Stimulated activated CD8-positive, alpha-beta memory T cell treated with anti-CD3 and anti-CD28 coated beads, Interleukin-15, amount 100 ng/mL, for 48 hours (primary cell): ENCODE measurements at regions not wholly inside any gene's neighbourhood (a gene's known extent, or its start where the extent isn't known, plus 50 kb on each side); places are given as distances from the start of the nearest gene placed in this dataset.
"Not testable (repeated sequence)": the region's sequence is repeated elsewhere in the genome, so short reads cannot be mapped to it uniquely, and the experiment has no call there.

ENCODE experiments used
- DNase-seq, 2 donors: peaks; one replicate each; pipeline ENCODE4 v3.0.0-alpha.2; 2020; ENCODE audit warnings: low read depth in 2 of 2

DNA sequence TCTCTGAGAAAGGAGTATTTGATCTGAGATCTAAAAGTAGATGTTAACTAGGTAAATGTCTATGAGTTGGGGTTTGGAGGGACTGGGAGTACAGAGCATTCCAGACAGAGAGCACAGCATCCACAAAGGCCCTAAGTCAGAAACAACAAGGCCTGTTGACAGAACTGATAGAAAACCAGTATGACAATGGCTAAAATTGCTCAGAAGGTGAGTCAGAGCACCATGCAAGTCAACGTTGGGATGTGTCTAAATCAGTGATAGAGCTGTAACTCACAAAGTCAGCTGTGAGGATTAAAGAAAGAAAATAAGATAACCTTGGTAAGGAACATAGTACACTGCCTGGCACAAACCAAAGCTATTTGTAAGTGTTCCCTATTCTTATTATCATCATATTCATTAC is 124.0 kb downstream of the CETN3 start:
- no peak for DNase-seq

DNA sequence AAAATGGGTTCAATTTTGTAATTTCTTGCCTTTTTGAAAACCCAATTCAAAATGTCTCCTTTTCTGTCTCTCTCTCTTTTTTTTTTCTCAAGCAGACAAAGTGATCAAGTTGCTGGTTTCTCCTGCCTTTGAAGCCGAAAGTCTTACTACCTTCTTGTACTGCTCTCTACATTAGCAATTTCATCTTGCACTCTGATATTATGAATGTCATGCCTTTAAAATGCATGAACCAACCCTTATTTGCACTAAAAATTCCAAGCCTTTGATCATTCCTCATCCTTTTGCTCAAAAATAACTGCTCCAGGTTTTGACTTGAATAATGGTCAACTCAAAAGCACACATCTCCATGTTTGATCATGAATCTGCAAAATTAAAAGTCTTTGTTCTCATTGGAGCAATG is 125.2 kb downstream of the CETN3 start:
- DNase-seq: no peak

DNA sequence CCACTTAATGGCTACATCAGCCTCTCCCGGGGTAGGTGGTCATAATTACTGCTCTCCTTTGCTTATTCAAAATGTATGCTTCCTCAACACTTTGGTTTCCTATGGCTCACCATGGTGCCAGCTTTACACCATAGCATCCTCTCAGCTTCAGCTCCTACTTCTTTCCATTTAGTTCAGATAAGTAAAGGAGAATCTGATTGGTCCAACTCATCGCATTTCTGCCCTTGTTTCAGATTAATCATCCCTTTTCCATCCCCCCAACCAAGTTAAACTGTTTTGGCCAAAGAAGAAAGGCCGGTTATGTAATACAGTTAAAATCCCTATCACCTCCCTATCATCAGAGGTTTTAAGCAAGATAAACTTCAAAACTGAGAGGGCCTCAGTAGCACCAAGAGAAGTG is 130.5 kb downstream of the CETN3 start:
- no peak for DNase-seq

DNA sequence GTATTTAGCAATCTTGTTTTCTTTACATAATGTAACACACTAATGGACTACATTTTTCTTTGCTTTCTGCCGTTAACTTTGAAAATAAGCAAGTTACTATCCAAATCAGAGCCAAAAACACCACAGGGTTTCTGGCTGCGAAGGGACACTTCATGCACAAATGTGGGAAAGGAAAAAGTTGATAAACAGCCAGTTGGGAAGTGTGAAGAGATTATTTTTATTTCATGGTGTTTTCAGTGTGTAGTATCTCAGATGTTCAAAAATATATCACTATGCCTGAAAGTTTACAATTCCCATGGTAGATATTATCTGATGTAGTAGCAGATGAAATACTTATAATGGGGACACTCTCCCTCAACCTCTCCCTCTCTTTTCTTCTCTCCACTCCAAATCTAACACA is 135.3 kb downstream of the CETN3 start:
- DNase-seq: no peak

DNA sequence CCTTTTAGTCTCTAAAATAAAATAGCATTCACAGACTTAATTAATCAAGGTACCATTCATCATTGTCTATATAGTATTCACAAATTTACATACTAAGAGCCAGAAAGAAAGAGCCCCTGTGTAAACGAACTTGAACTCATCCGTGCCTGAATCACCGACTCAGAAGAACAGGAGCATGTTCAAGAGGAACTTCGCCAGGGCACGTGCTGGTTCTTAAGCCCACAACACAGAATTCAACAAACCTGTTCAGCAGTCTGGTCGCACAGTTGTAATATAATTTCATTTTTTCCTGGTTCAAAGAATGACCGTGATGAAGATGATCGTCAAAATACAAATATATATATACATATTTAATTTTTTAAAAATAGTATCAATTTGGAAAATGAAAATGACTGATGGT is 141.9 kb downstream of the CETN3 start:
- DNase-seq: no peak

DNA sequence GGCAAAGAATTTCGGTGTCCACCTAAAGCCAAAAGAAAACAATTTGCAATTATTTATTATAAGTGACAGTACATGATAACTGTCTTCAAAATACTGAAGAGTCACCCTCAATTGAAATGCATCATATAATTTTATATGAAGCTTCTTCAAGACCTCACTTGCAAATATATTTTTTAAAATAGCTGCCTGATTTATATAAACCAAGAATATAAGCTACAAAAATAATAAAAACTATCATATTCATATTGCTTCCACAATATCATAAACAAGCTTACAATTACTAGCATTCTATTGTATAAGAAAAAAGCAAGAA is 144.1 kb downstream of the CETN3 start:
- DNase-seq: no peak

DNA sequence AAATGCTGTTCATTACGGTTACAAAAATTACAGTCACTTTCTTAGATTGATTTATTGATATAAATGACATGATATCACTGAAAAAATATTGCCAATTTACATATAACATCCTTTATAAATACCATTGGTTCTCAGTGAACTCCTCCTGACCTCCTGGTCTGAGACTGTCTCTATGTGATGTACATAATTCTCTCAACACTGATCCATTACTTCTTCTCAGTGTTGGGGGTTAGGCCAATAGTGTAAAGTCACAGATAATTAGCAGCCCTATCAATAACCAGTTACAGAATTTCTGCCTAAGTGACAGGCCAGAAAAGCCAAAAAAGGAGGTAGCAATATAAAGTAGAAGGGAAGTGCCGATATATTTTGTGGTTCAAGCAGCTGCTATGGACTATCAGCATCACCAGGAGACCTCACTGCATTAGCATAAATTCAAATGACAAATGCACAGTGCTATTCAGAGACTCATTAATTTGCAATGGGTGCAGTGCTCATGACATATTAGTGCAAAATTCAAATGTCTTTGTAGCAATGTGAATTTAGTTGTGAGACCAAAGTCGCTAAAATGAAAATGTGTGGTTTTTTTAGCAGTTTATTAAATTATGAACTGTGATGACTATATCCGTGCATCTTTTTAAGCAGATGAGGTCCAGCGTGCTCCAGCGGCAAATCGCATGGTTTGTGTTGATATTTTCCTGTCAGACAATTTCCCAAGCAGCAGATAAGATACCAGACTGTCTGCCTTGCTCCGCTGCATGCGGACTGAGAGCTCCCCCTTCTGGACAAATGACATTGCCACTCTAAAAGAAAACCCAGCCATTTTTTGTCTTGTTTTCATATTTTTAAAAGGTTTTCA is 144.6 kb downstream of the CETN3 start:
- peak in 1 of 2 donors; percentile 32 for DNase-seq

DNA sequence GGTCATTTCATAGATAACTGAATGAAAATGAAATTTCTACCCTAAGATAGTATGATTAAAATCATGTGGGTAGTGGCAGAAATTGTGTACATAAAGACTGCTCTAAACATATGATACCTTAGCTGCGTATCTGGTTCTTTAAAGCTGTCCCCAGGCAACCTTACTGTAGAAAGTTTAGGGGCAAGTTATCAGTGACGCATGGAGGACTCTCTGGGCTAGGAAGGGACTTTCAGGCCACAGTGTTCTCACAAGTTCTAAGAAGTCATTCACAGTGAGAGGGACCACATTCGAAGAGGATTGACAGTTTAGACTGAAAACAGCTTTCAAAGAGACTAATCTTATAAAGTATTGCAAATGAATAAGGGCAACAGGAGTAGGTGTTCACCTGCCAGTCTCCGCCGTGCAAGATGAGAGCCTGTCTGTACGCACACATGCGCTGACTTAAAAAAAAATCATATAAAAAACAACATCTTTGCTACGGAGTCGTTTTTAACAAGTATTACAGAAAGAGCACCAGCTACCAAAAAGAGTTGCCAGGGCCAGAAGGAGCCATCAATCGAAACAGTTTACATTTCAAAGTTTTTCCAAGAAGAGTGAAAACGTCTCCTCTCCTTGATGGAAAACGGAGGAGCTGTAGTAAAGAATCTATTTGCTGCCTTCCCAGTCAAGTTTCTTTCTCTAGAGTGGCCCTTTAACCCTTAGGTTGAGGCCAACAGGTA is 146.3 kb downstream of the CETN3 start:
- no peak for DNase-seq

DNA sequence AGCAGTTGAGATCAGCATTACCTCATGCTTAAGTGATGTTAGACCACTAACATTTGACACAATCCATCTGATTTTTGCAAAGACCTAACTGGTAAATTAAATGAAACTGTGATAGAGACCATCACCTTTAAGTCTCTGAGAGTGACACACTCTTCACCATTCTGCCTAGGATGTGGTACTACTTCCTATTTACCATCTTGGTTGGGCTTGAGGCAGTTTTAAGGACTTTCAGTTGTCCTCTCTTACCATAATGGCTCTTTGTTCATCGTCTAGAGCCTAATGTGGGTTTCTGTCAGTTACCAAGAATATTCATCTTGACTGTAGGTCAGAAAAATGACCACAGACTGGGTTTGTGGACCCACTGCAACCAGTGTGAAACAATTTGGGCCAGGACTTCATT is 158.1 kb downstream of the CETN3 start:
- no peak for DNase-seq

DNA sequence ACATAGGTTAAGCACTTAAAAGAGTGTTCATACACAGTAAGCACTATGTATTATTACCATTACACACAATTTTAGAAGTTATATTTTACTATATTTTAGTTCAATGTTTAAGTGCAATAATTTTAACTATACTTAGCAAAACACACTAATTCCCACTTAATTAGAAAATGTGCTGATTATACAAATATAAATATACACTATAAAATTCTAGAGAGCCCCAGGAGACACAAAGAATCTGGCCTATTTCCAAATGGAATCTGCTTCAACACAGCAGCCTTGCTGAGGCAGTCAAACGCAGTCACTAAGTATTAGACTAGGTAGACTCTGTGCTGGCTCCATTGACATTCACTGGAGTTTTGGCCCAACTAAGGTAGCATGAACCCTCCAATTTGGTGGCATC is 160.9 kb downstream of the CETN3 start:
- no peak for DNase-seq

DNA sequence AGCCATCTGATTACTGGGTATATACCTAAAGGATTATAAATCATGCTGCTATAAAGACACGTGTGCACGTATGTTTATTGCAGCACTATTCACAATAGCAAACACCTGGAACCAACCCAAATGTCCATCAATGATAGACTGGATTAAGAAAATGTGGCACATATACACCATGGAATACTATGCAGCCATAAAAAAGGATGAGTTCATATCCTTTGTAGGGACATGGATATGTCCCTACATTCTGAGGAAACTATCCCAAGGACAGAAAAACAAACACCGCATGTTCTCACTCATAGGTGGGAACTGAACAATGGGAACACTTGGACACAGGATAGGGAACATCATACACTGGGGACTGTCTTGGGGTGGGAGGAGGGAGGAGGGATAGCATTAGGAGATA is 165.7 kb downstream of the CETN3 start:
- DNase-seq: not testable (repeated sequence)

DNA sequence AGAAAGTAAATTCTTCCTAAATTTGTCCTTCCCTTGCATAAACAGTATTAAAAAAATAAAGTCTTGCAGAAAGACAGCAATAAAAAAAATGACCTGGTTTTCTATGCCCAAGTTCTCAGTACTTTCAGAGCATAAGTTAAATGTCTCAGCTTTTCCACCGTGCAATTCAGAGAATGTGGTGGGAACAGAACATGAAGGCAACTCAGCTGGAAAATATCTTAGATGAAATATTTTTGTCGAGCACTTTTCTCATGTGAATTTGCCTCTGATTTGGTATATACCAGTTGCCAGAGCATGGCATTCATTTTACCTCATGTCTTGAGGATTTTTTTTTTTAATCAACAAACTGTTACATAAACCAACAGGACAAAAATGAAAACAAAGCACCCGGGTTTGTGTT is 176.1 kb downstream of the CETN3 start:
- DNase-seq: no peak

DNA sequence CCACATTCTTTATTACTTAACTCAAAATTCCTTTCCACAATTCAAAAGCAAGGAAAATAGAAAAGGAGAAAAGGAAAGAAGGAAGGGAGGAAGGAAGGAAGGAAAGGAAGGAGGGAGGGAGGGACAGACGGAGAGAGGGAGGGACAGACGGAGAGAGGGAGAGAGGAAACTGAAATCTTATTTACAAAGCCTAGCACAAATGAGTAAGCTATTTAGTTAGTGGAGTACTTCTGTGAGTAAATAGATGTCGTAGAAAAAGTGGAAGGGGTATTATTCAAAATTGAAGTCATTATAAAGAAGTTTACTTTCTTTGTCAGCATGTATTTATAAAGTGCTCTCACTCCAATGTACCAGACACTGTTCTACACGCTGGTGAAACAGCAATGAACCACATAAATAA is 177.9 kb downstream of the CETN3 start:
- no peak for DNase-seq

DNA sequence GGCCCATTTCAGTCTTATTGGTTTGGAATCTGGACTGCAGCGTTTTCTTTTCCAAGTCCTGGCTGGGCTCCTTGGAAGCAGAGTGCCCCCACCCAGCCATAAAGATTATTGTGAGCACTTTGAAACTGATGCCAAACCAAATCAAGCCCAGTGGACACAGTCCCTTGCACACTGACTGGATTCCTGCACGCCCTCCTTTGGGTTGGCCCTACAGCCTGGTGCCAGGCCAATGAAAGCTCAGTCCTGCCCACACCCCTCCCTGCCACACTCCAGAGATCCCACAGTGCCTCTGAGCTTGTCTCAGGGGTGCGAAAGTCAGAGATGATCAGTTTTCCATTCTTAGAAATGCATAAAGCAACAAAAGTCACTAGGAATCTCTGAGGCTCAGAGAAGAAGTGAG is 181.9 kb downstream of the CETN3 start:
- no peak for DNase-seq

DNA sequence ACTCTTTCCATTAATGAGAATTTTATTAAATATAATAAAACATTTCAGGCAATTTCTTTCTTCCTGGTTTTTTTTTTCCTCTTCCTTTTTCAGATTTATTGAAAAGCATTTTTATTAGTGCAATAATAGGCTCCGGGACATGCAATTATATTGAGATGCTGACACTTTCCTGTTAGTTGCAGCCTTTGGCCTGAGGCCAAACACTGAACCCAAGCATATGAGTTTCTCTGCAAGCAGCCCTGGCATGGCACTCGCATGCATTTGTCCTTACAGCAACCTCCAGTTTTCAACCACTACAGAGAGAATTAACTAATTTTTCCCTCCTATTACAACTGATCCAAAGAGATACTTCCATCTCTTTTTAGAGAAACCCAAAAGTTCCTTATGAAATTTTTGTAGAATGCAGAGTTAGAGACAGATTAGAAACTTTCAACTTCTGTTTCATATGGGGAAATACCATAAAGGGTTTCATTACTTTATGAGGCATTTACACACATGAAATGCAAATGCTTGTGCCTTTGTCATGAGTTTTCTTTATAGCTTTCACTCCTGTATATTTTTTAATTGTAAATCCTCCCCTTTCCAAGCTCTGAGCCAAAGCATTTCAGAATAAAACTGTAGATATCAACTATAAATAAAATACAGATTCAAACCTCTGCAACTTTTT is 183.0 kb downstream of the CETN3 start:
- DNase-seq: no peak

DNA sequence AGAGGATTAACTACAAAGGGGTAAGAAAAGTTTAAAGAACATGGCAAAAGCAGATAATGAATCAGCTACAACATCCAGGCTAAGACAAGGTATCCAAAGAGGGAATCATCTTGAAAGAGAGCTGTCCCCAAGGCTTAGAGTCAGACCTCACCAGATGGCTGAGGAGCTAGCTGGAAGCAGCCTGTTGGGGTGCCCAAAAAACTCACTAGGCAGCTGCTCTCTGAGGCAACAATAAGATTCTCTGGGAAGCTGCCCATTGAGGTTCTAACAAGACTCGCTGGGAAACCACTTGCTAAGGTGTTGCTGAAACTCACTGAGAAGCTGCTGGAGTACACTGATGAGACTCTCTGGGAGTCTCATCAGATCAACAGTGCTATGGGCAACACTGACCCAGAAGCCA is 185.2 kb downstream of the CETN3 start:
- DNase-seq: no peak

DNA sequence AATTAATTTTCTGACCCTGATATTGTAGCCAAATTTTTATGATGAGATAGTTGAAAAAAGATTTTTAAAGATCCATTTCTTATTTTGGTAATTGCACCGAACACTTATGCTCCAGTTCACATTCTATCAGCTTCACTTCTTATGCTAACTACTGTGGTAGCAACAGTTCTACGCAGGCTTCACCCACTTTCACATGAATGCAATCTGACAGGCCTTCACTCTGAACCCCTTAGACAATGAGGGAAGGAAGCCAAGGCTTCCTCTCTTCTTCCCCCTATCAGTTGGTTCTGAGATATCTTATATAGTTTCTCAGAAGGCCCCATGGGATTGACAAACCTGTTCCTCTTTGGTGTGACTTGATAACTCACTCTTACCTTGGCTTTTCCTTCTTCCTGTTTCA is 185.8 kb downstream of the CETN3 start:
- no peak for DNase-seq

DNA sequence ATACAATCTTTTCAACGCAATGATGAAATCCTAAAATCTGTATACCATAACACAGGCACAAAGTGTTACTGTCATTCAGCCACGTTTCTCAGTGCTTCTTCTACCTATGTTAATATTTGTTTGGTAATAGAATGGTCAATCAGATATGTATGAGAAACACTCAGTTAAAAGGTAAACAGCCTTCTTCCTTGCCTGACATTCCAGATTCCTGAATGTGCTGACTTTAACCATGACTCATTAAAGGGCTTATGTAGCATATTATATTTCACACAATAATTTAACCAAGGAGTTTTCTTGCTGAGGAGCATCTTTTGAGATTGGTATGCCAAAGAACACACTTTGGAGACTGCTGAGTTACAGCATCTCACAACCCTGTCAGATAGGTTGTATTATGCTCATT is 187.6 kb downstream of the CETN3 start:
- DNase-seq: no peak

DNA sequence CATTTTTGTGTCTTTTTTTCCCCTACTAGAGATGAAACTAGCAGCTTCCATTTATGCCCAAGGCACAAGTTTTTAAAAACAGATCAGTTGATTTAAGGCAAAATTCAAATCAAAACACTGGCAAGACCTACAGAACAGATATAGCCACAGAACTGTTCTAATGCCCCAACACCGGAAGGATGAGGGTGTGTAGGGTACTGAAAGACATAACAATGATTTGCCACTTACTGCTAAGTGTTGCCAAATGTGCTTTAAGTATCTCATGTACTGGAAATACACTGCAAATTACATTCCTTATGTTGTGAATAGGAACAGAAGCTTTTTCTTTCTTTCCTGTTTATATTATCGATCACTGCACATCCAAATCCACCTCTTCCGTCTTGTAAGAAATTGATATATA is 189.0 kb downstream of the CETN3 start:
- no peak for DNase-seq

DNA sequence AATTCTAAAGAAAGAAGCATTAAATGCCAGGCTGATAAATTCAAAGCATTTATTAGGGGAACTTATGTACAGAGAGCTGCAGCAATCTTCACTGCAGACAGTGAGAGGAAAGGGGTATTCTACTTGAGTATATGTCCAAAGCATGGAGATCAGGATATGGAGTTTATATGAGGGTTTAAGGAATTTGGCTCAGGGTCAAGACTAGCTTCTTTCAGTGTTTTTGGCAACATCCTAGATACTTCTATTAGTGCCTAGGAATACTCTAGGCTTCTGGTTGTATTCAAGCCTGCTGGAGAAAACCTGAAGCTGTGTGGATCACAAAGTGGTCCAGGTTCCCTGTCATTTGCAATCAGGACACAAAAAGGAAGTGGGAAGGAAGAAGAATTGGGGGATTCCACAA is 194.6 kb downstream of the CETN3 start:
- DNase-seq: no peak

DNA sequence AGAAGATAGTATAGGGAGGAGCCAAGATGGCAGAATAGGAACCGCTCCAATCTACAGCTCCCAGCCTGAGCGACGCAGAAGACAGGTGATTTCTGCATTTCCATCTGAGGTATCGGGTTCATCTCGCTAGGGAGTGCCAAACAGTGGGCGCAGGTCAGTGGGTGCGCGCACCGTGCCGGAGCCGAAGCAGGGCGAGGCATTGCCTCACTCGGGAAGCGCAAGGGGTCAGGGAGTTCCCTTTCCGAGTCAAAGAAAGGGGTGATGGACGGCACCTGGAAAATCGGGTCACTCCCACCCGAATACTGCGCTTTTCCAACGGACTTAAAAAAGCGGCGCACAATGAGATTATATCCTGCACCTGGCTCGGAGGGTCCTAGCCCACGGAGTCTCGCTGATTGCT is 201.2 kb downstream of the CETN3 start:
- not testable (repeated sequence) for DNase-seq

DNA sequence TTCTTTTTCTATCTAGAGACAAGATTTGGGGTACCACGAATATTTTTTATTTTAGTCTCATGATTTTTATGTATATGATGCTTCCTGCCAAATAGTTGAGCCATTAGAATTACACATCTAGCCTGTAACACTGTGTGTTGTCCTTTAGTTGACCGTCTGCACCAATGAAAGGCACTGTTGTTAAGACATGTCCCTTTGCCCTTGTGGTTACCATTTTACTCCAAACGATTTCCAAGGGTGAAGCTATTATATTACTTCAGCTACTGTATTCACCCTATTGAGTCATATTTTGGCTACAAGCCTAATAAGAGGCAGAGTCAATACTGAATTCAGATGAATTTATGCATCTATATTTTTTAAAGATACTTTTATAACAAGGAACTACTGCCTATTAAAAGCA is 207.6 kb downstream of the CETN3 start:
- no peak for DNase-seq

DNA sequence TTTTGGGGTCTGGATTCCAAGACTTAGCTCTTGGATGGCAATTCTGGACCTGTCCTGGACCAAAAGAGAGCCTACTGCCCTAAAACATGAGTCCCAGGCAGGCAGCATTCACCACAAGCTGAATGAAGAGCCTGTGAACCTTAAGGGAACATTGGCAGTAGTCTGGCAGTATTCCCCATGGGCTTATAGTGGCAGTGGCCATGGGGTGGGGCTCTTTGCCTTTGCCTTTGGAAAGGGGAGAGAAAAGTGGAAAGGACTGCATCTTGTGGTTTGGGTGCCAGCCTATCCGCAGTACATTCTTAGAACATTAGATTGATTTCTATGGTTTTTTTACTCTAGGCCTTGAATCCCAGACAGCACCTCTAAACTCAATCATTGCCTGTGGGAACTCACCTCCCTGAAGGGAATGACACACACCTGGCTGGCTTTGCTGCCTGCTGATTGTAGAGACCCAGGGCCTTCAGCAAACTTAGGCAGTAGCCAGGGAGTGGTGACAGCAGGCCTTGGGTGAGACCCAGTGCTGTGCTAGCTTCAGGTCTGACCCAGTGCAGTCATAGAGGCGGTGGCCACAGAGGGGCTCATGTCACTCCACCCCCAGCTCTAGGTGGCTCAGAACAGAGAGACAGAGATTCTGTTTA is 216.3 kb downstream of the CETN3 start:
- no peak for DNase-seq
